ENCODE measurements at regions not wholly inside any gene's neighbourhood (a gene's known extent, or its start where the extent isn't known, plus 50 kb on each side); places are given as distances from the start of the nearest gene placed in this dataset.

DNA sequence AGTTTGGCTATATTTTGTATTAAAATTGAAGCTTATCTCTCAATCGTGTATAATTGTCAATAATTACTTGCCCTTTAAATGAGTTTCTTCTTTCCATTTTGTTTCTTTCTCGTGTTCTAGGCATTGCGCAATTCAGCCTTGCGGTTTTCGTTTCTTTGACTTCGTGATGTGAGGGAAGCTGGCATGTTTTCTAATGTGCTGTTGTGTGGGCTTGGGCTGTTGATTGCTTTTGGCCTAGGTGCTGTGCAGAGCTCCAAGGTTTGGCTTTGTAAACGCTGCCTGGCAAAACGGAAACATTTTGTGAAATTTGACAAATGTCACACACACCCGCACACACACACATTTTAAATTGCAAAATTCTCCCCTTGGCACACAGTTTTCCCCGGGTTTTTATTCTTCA, 242.6 kb upstream of the TCF4 start:
- no peaks in the 10 kb centered on the region for H3K27me3 ChIP-seq (ENCODE audit: control insufficient read depth in 2 of 2, insufficient read depth in 2 of 2, low read length in 2 of 2)
- peak overlapping the region in 2 of 7 donors; percentile 28 to 43 for H3K27ac Mint-ChIP-seq
- no peak overlapping the region for H3K27ac ChIP-seq (ENCODE audit: low read depth in 1 of 2, low read length in 2 of 2)
- no peak overlapping the region for H3K4me2 ChIP-seq (replicated peaks; ENCODE audit: extremely low read depth, low read length, poor library complexity, severe bottlenecking)
- H3K36me3 Mint-ChIP-seq = no peaks in the 10 kb centered on the region
- TF ChIP-seq, protein P1, sequence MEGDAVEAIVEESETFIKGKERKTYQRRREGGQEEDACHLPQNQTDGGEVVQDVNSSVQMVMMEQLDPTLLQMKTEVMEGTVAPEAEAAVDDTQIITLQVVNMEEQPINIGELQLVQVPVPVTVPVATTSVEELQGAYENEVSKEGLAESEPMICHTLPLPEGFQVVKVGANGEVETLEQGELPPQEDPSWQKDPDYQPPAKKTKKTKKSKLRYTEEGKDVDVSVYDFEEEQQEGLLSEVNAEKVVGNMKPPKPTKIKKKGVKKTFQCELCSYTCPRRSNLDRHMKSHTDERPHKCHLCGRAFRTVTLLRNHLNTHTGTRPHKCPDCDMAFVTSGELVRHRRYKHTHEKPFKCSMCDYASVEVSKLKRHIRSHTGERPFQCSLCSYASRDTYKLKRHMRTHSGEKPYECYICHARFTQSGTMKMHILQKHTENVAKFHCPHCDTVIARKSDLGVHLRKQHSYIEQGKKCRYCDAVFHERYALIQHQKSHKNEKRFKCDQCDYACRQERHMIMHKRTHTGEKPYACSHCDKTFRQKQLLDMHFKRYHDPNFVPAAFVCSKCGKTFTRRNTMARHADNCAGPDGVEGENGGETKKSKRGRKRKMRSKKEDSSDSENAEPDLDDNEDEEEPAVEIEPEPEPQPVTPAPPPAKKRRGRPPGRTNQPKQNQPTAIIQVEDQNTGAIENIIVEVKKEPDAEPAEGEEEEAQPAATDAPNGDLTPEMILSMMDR (IDR thresholded peaks at IDR 0.05) = no peak
- 84% methylated on average over 8 of the region's 10 CpGs for WGBS (ENCODE audit: insufficient coverage)
- no peak overlapping the region for H2AFZ ChIP-seq (ENCODE audit: insufficient read depth, low read depth, low read length, poor library complexity, severe bottlenecking)
- H3K27me3 Mint-ChIP-seq (ENCODE audit: low read depth in 3 of 3) = peaks cover 0 to 2% (median 1%) of the 10 kb centered on the region in 3 donors
- no peak overlapping the region for H3K4me3 Mint-ChIP-seq
- DNase-seq = no peak
- peaks cover 2 to 25% (median 6%) of the 10 kb centered on the region in 7 donors for H3K9me3 Mint-ChIP-seq
- no peak overlapping the region for H3K4me3 ChIP-seq (replicated peaks in 1 of 3; ENCODE audit: low read depth in 2 of 3, low read length in 3 of 3)
- no peaks in the 10 kb centered on the region for H3K36me3 ChIP-seq (replicated peaks in 1 of 2; ENCODE audit: control insufficient read depth in 1 of 2, insufficient read depth in 2 of 2, low read length in 2 of 2)
- intact Hi-C loops (cut with micrococcal nuclease) = no loop called here
- peaks cover 12 to 14% of the 10 kb centered on the region in 2 donors for H3K9me3 ChIP-seq (replicated peaks in 1 of 2; ENCODE audit: control insufficient read depth in 1 of 2, insufficient read depth in 1 of 2, low read length in 2 of 2)
- H3K4me1 ChIP-seq (ENCODE audit: control insufficient read depth in 1 of 2, insufficient read depth in 2 of 2, low read length in 2 of 2) = no peaks in the 10 kb centered on the region
- no peaks in the 10 kb centered on the region for H3K4me1 Mint-ChIP-seq
- H3K9ac ChIP-seq (ENCODE audit: insufficient read depth, low read length, poor library complexity, severe bottlenecking) = no peak overlapping the region
- H3K79me2 ChIP-seq (ENCODE audit: insufficient read depth, low read length) = no peaks in the 10 kb centered on the region
- no peaks in the 10 kb centered on the region for H4K20me1 ChIP-seq (ENCODE audit: insufficient read depth, low read length)

DNA sequence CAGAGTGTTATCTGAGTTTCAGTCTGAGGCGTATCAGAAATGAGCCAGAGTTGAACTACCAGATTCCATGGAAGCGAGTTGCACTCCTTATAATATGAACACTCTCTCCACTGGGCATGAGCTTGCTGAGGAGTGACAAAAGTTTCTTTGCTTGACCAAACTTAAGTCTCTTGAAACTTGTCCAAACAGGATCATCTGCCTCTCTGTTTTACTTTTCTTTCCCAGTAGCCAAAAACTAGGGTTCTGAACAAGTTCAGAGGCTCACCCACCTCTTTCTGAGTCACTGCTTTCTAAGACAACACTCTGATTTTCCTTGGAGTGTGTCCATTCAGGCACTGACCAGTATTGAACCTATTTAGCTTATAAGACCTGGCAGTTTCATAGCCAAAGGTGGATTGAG, 233.2 kb upstream of the TCF4 start:
- H3K79me2 ChIP-seq (ENCODE audit: insufficient read depth, low read length) = no peaks in the 10 kb centered on the region
- no peak overlapping the region for H3K4me3 ChIP-seq (replicated peaks in 1 of 3; ENCODE audit: low read depth in 2 of 3, low read length in 3 of 3)
- H3K27me3 ChIP-seq (ENCODE audit: control insufficient read depth in 2 of 2, insufficient read depth in 2 of 2, low read length in 2 of 2) = no peaks in the 10 kb centered on the region
- H3K9ac ChIP-seq (ENCODE audit: insufficient read depth, low read length, poor library complexity, severe bottlenecking) = no peak overlapping the region
- H3K27me3 Mint-ChIP-seq (ENCODE audit: low read depth in 3 of 3) = no peaks in the 10 kb centered on the region
- H3K27ac ChIP-seq (ENCODE audit: low read depth in 1 of 2, low read length in 2 of 2) = no peak overlapping the region
- no peak for DNase-seq
- no peak overlapping the region for H3K4me3 Mint-ChIP-seq
- no peaks in the 10 kb centered on the region for H3K4me1 Mint-ChIP-seq
- WGBS (ENCODE audit: insufficient coverage) = no CpG with 5 or more reads among the region's 2 CpGs
- intact Hi-C loops (cut with micrococcal nuclease) = no loop called here
- H3K27ac Mint-ChIP-seq = no peak overlapping the region
- H3K9me3 ChIP-seq (replicated peaks in 1 of 2; ENCODE audit: control insufficient read depth in 1 of 2, insufficient read depth in 1 of 2, low read length in 2 of 2) = no peaks in the 10 kb centered on the region
- H3K4me2 ChIP-seq (replicated peaks; ENCODE audit: extremely low read depth, low read length, poor library complexity, severe bottlenecking) = no peak overlapping the region
- no peaks in the 10 kb centered on the region for H3K36me3 Mint-ChIP-seq
- no peak overlapping the region for H2AFZ ChIP-seq (ENCODE audit: insufficient read depth, low read depth, low read length, poor library complexity, severe bottlenecking)
- peaks cover 0 to 2% (median 0%) of the 10 kb centered on the region in 7 donors for H3K9me3 Mint-ChIP-seq
- no peaks in the 10 kb centered on the region for H3K36me3 ChIP-seq (replicated peaks in 1 of 2; ENCODE audit: control insufficient read depth in 1 of 2, insufficient read depth in 2 of 2, low read length in 2 of 2)
- H4K20me1 ChIP-seq (ENCODE audit: insufficient read depth, low read length) = no peaks in the 10 kb centered on the region
- no peaks in the 10 kb centered on the region for H3K4me1 ChIP-seq (ENCODE audit: control insufficient read depth in 1 of 2, insufficient read depth in 2 of 2, low read length in 2 of 2)
- TF ChIP-seq, protein P1 (IDR thresholded peaks at IDR 0.05) = no peak
